Stimulated activated CD4-positive, alpha-beta T cell treated with anti-CD3 and anti-CD28 coated beads, Interleukin-15, amount 100 ng/mL, for 48 hours (primary cell): ENCODE measurements at regions not wholly inside any gene's neighbourhood (a gene's known extent, or its start where the extent isn't known, plus 50 kb on each side); places are given as distances from the start of the nearest gene placed in this dataset.

Experiments used
- DNase-seq, 2 donors: peaks; one replicate each; pipeline ENCODE4 v3.0.0-alpha.2; 2020; ENCODE audit warnings: low read depth in 2 of 2

GRCh38 chr5:6195711-6196358 lies 182.5 kb downstream of the MED10 start:
- no peak for DNase-seq

GRCh38 chr5:6194906-6195612 lies 183.3 kb downstream of the MED10 start:
- no peak for DNase-seq

GRCh38 chr5:6194261-6194875 lies 184.0 kb downstream of the MED10 start:
- DNase-seq, result no peak

DNA sequence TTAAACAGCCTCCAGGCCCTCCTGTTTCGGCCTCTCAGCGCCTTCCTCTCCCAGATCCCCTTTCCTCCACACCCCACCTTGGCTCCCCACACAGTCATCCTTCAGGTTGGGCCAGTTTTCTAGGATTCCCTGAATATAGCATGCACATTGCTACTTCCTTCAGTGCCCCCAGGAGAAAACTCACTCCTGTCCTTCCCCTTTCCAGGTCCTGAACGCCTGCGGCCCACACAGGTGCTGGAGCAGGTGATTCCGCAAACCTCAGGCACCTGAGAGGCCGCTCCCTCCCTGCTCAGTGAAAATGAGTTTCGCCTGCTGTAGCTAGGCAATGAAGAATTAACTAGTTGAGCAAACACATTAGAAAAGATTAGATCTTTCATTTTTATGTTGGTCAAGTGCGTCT lies 185.0 kb downstream of the MED10 start:
- DNase-seq, result no peak

- no peak for DNase-seq
Observed at GRCh38 chr5:6190838-6191237, 187.5 kb downstream of the MED10 start.

- no peak for DNase-seq
Observed at GRCh38 chr5:6188976-6189375, 189.4 kb downstream of the MED10 start.

- DNase-seq, result no peak
Observed at GRCh38 chr5:6188344-6188743, 190.0 kb downstream of the MED10 start.

GRCh38 chr5:6187501-6187900 lies 190.8 kb downstream of the MED10 start:
- DNase-seq, result no peak

DNA sequence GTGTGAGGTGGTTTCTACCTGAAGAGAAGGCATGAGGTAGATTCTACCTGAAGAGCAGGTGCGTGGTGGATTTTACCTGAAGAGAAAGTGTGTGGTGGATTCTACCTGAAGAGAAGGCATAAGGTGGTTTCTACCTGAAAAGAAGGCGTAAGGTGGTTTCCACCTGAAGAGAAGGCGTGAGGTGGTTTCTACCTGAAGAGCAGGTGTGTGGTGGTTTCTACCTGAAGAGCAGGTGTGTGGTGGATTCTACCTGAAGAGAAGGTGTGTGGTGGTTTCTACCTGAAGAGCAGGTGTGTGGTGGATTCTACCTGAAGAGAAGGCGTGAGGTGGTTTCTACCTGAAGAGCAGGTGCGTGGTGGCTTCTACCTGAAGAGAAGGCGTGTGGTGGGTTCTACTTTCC lies 192.8 kb downstream of the MED10 start:
- DNase-seq, result no peak

DNA sequence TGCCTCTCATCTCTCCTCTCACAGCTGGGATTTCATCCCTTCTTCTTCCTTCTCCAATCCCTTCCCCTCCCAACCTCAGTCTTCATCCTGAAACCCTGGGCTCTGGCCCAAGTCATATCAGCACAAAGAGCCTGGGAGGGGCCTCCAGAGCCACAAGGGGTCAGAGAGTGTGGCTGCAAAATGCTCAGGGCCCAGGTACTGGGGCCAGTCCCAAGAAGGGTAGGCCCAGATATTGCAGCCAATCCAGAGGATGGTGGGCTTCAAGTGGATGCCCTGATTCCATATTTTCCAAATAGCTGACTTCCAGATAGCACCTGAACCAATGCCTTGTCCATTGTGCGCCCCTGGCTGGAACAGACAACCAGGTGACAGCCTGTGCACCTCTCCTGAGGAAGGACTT lies 193.9 kb downstream of the MED10 start:
- no peak for DNase-seq

DNA sequence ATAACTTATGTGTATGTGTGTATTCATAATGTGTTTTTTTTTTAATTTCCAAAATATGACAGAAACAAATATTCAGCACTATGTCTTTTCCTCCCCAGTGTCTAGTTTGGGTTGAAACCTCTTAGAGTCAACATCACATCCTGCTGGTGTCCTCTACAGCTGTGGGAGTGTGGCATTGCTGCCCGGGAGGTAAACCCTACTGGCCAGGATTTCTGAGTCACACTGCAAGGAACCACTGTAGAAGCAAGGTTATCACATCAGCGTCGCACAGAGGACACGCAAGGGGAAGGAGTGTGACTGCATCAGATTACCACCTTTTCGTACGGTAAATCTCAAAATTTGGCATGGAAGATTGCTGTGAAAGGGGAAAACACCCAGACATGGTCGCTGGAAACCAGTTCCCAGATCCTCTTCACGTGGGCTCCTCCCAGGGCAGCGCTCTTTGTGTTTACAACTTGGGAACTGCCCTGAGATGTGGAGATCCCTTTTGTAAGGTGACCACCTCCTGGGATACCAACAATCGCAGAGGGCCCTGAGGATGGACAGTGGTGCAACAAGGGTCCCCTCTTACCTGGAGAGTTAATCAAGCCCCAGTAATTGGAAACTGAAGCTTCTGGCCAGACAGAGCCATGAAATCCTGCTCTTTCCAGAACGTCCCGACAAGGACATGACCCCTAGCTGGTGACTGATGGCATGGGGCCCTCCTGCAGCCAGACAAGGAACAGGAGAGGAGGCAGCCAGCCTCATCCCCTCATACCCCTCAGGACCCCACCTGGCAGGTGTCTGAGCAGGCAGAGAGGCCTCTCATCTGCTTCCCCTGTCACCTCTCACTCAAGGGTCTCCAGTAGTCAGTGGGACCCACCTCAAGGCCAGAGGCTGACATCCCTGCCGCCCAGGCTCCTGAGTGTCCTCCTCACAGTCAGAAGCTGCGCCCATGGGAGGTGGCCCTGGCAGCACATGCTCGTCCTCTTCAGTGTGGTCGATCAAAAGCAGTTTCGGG lies 194.7 kb downstream of the MED10 start:
- no peak for DNase-seq

DNA sequence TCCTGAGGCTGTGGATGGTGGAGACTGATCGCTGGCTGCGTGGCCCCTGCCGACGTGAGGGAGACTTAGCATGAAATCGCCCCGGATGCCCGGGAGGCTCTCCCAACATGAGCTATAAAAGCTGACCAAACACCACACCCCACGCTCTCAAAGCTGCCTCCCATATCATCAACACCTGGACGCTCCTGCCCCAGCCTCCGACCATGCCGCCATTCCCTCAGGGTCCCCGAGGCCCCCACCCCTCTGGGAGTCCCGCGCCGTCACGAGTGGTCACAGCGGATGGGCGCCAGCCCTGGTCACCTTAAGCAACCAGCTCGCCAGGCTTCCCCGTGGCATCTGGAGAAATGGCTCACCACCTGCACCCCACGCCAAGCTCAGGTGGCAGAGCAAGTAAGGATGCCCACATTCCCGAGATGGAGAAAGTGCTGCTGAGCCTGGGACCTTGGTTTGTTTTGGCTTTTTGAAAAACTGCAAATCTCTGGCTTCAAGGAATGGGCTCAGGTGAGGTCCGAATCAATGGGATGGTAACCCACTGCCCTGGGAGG lies 196.0 kb downstream of the MED10 start:
- DNase-seq, result no peak

DNA sequence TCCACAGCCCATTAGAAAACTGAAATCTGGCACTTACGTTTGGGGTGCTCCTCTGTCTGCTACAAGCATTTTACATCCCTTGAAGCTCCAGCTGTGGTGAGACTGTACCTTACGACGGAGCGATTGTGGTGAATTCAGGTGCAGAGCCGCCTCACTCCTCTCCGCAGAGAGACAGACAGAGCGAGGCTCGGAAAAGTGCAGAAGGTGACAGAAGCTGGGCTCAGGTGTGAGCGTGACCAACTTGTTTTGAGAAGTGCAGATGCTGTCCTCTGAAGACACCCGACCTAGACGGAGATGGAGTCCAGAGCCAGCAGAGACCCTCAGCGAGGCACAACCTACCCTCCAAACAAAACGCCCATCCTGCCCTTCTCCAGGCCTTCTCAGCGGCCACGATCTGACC lies 196.5 kb downstream of the MED10 start:
- DNase-seq, result no peak

DNA sequence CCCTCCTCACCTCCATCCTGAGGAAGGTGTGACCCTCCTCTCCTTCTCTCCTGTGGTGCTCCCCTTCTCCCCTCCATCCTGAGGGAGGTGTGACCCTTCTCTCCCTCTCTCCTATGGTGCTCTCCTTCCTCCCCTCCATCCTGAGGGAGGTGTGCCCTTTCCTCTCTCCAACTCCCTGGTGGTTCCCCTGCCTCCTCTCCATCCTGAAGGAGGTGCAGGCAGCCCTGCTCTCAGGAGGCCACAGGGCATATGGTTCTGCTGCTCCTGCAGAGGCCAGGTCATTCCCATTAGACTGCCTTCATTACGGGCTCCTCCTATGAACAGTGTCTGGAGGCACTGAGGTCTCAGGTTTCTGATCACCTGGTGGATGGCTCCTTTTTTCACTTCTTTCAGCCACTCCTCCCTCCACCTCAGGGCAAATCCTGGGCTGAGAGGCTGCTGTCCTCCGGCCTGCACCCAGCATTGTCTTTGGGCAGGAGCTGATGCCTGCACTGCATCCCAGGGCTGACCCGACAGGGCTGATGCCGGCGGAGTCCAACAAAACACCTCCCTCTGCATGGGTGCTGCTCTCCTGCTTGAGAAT lies 197.1 kb downstream of the MED10 start:
- no peak for DNase-seq

- no peak for DNase-seq
Observed at GRCh38 chr5:6180231-6180872, 198.0 kb downstream of the MED10 start.

GRCh38 chr5:6178846-6179532 lies 199.4 kb downstream of the MED10 start:
- DNase-seq, result no peak

DNA sequence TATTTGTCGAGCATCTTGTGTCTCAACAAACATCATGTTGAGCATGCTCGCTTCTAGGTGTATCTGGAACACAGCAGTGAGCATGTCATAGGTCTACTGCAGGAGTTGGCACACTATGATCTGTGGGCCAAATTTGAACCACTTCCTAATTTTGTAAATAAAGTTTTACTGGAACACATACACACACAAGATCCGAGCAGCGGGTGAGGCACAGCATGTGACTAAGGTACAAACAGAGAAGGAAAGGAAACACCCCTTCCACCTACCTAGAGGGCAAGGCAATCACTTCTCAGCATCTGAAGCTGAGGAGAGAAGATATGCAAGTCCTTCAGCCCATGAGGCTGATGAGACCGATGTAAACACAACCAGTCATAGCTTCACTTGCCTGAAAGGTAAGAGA lies 200.4 kb downstream of the MED10 start:
- no peak for DNase-seq

DNA sequence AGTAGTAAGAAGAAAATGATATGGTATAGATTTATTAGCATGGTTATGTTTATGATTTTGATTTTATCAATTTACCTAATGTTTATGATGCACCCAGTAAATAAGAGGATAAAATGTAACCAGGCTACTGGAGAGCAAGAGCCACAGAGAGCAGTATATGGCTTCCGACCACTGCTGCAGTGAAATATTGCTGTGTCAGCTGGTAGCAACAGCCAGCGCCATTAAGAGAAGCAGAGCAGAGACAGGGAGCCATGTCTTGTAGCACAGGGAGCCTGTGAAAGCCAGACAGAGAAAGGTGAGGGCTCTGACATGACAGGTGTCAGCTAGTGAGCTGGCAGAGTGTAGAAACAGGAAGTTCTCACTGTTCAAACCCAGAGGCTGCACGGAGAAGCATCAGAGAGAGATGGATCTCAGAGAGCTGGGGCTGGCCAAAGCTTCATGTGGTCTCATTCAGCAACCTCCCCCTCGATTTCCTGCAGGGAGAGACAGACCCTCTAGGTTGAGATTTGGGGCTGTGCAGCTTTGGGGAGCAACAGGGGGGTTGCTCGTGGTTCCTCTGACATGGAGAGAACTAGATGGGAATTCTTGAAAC lies 202.1 kb downstream of the MED10 start:
- DNase-seq, result no peak

DNA sequence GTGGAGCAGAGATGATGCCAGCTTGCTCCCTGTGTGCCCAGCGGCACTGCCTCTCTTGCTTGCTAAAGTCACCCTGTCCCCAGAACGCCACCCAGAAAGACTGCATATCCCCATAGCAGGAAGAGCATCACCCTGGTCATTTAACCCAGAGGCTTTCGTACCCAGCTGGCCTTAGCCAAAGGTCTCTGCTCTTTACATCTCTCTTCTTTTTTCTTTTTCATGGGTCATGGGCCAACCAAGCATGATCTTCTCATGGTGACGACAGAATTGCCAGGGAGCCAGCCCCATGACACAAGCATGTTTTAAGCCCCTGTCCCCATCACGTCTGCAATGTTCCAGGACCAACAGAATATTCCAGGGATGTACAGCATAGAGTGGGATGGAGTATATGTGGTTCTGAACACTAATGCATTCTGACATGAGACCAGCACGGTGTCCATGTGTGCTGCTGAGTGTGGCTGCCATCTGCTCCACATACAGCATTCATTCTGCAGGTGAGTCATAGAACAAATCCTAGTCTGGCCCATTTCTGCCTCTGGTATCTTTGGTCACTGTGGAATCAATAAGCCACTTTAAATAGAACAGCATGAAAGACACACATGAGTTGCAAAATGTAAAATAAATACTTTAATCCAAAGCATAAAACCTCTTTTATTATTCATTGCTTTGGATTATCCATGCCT lies 203.0 kb downstream of the MED10 start:
- no peak for DNase-seq
